Right lobe of liver (tissue), 4 donors: ENCODE measurements at regions not wholly inside any gene's neighbourhood (a gene's known extent, or its start where the extent isn't known, plus 50 kb on each side); places are given as distances from the start of the nearest gene placed in this dataset.

Experiments
- CTCF ChIP-seq, 4 donors: fragments of 200-600 bp in 3 of 4; fragments of 450-650 bp in 1 of 4; IDR thresholded peaks; one replicate each; pipeline versions ENCODE4 v1.5.1 to v1.8.0; 2016 to 2022; ENCODE audit warnings: antibody characterized with exemption in 4 of 4, mild to moderate bottlenecking in 2 of 4
- POLR2A ChIP-seq: fragments of 450-650 bp; IDR thresholded peaks from one replicate; pipeline ENCODE4 v1.6.1; 2017; ENCODE audit warnings: antibody characterized with exemption, mild to moderate bottlenecking
- donor health status: DM: no; HTN: no; CAD: no.
- donor health status: DM: no; HTN: no; CAD: no.
- donor health status: DM: no; HTN: yes; CAD: no.

GRCh38 chrX:39815631-39816030, 282.1 kb downstream of the BCOR start:
- TF ChIP-seq CTCF (IDR thresholded peaks at IDR 0.05), result no peak
- TF ChIP-seq POLR2A, result no peak
